ENCODE measurements at regions not wholly inside any gene's neighbourhood (a gene's known extent, or its start where the extent isn't known, plus 50 kb on each side); places are given as distances from the start of the nearest gene placed in this dataset.
A peak's percentile ranks its signal among the peaks of the same experiment; 100 is the strongest.

GRCh38 chr9:121572581-121572980, 72.9 kb upstream of the GGTA1 start:
- Histone ChIP-seq H3K4me3 (ENCODE audit: extremely low read depth, insufficient read depth, low read length, poor library complexity, severe bottlenecking) (no peak overlapping the region), H3K9me3 (ENCODE audit: control insufficient read depth, low read length) (no peaks in the 10 kb centered on the region), H3K36me3 (ENCODE audit: control insufficient read depth, insufficient read depth, low read length) (no peaks in the 10 kb centered on the region), H3K27ac (ENCODE audit: low read depth, low read length, severe bottlenecking) (no peak overlapping the region), H3K4me1 (ENCODE audit: control insufficient read depth, insufficient read depth, low read length, poor library complexity, severe bottlenecking) (peaks cover 44% of the 10 kb centered on the region)
- WGBS, 2 experiments (ENCODE audit: insufficient coverage in 2 of 2) = 86 to 90% methylated on average over 4 to 5 of the region's 7 CpGs

GRCh38 chr9:121573717-121574485, 74.3 kb upstream of the GGTA1 start:
- Histone ChIP-seq H3K27ac (ENCODE audit: low read depth, low read length, severe bottlenecking) (peak overlapping the region; percentile 10), H3K4me1 (ENCODE audit: control insufficient read depth, insufficient read depth, low read length, poor library complexity, severe bottlenecking) (peaks cover 35% of the 10 kb centered on the region), H3K9me3 (ENCODE audit: control insufficient read depth, low read length) (no peaks in the 10 kb centered on the region), H3K36me3 (ENCODE audit: control insufficient read depth, insufficient read depth, low read length) (no peaks in the 10 kb centered on the region), H3K4me3 (ENCODE audit: extremely low read depth, insufficient read depth, low read length, poor library complexity, severe bottlenecking) (no peak overlapping the region)
- WGBS, 2 experiments (ENCODE audit: insufficient coverage in 2 of 2) = 84 to 86% methylated on average over 8 to 9 of the region's 10 CpGs

GRCh38 chr9:121574774-121575519, 75.3 kb upstream of the GGTA1 start:
- H3K36me3 ChIP-seq (ENCODE audit: control insufficient read depth, insufficient read depth, low read length) = no peaks in the 10 kb centered on the region
- H3K9me3 ChIP-seq (ENCODE audit: control insufficient read depth, low read length) = no peaks in the 10 kb centered on the region
- H3K4me1 ChIP-seq (ENCODE audit: control insufficient read depth, insufficient read depth, low read length, poor library complexity, severe bottlenecking) = peaks cover 29% of the 10 kb centered on the region
- H3K27ac ChIP-seq (ENCODE audit: low read depth, low read length, severe bottlenecking) = peak overlapping the region; percentile 10
- WGBS, 2 experiments (ENCODE audit: insufficient coverage in 2 of 2) = 88 to 91% methylated on average over 14 to 16 of the region's 18 CpGs
- no peak overlapping the region for H3K4me3 ChIP-seq (ENCODE audit: extremely low read depth, insufficient read depth, low read length, poor library complexity, severe bottlenecking)

- H3K4me3 ChIP-seq (ENCODE audit: extremely low read depth, insufficient read depth, low read length, poor library complexity, severe bottlenecking) = no peak overlapping the region
- H3K36me3 ChIP-seq (ENCODE audit: control insufficient read depth, insufficient read depth, low read length) = no peaks in the 10 kb centered on the region
- H3K4me1 ChIP-seq (ENCODE audit: control insufficient read depth, insufficient read depth, low read length, poor library complexity, severe bottlenecking) = peaks cover 33% of the 10 kb centered on the region
- no peak overlapping the region for H3K27ac ChIP-seq (ENCODE audit: low read depth, low read length, severe bottlenecking)
- 77 to 85% methylated on average over 3 to 6 of the region's 7 CpGs for WGBS, 2 experiments (ENCODE audit: insufficient coverage in 2 of 2)
- no peaks in the 10 kb centered on the region for H3K9me3 ChIP-seq (ENCODE audit: control insufficient read depth, low read length)
These were observed 75.0 kb upstream of the DAB2IP start for GRCh38 chr9:121576281-121577075.

- Histone ChIP-seq H3K36me3 (ENCODE audit: control insufficient read depth, insufficient read depth, low read length) (no peaks in the 10 kb centered on the region), H3K27ac (ENCODE audit: low read depth, low read length, severe bottlenecking) (no peak overlapping the region), H3K9me3 (ENCODE audit: control insufficient read depth, low read length) (no peaks in the 10 kb centered on the region), H3K4me3 (ENCODE audit: extremely low read depth, insufficient read depth, low read length, poor library complexity, severe bottlenecking) (no peak overlapping the region), H3K4me1 (ENCODE audit: control insufficient read depth, insufficient read depth, low read length, poor library complexity, severe bottlenecking) (peaks cover 40% of the 10 kb centered on the region)
- 92 to 94% methylated on average over 17 of the region's 17 CpGs for WGBS, 2 experiments (ENCODE audit: insufficient coverage in 2 of 2)
These were observed 74.3 kb upstream of the DAB2IP start for GRCh38 chr9:121577166-121577565.

- Histone ChIP-seq H3K27ac (ENCODE audit: low read depth, low read length, severe bottlenecking) (no peak overlapping the region), H3K9me3 (ENCODE audit: control insufficient read depth, low read length) (no peaks in the 10 kb centered on the region), H3K4me3 (ENCODE audit: extremely low read depth, insufficient read depth, low read length, poor library complexity, severe bottlenecking) (no peak overlapping the region), H3K4me1 (ENCODE audit: control insufficient read depth, insufficient read depth, low read length, poor library complexity, severe bottlenecking) (peaks cover 44% of the 10 kb centered on the region), H3K36me3 (ENCODE audit: control insufficient read depth, insufficient read depth, low read length) (no peaks in the 10 kb centered on the region)
- WGBS, 2 experiments (ENCODE audit: insufficient coverage in 2 of 2) = 84 to 92% methylated on average over 6 to 7 of the region's 7 CpGs
These were observed 73.9 kb upstream of the DAB2IP start for GRCh38 chr9:121577572-121577971.

GRCh38 chr9:121581786-121582600, 69.4 kb upstream of the DAB2IP start:
- 52% methylated on average over 11 to 12 of the region's 19 CpGs for WGBS, 2 experiments (ENCODE audit: insufficient coverage in 2 of 2)
- Histone ChIP-seq H3K4me3 (ENCODE audit: extremely low read depth, insufficient read depth, low read length, poor library complexity, severe bottlenecking) (no peak overlapping the region), H3K27ac (ENCODE audit: low read depth, low read length, severe bottlenecking) (peak overlapping the region; percentile 57), H3K4me1 (ENCODE audit: control insufficient read depth, insufficient read depth, low read length, poor library complexity, severe bottlenecking) (peaks cover 27% of the 10 kb centered on the region), H3K36me3 (ENCODE audit: control insufficient read depth, insufficient read depth, low read length) (no peaks in the 10 kb centered on the region), H3K9me3 (ENCODE audit: control insufficient read depth, low read length) (no peaks in the 10 kb centered on the region)

- peaks cover 21% of the 10 kb centered on the region for H3K4me1 ChIP-seq (ENCODE audit: control insufficient read depth, insufficient read depth, low read length, poor library complexity, severe bottlenecking)
- no peaks in the 10 kb centered on the region for H3K36me3 ChIP-seq (ENCODE audit: control insufficient read depth, insufficient read depth, low read length)
- H3K4me3 ChIP-seq (ENCODE audit: extremely low read depth, insufficient read depth, low read length, poor library complexity, severe bottlenecking) = no peak overlapping the region
- no peaks in the 10 kb centered on the region for H3K9me3 ChIP-seq (ENCODE audit: control insufficient read depth, low read length)
- WGBS, 2 experiments (ENCODE audit: insufficient coverage in 2 of 2) = 52 to 58% methylated on average over 6 of the region's 7 CpGs
- H3K27ac ChIP-seq (ENCODE audit: low read depth, low read length, severe bottlenecking) = no peak overlapping the region
These were observed 68.8 kb upstream of the DAB2IP start for GRCh38 chr9:121582641-121583040.

- Histone ChIP-seq H3K36me3 (ENCODE audit: control insufficient read depth, insufficient read depth, low read length) (no peaks in the 10 kb centered on the region), H3K9me3 (ENCODE audit: control insufficient read depth, low read length) (no peaks in the 10 kb centered on the region), H3K27ac (ENCODE audit: low read depth, low read length, severe bottlenecking) (no peak overlapping the region), H3K4me1 (ENCODE audit: control insufficient read depth, insufficient read depth, low read length, poor library complexity, severe bottlenecking) (peaks cover 17% of the 10 kb centered on the region), H3K4me3 (ENCODE audit: extremely low read depth, insufficient read depth, low read length, poor library complexity, severe bottlenecking) (no peak overlapping the region)
- 97 to 98% methylated on average over 4 of the region's 4 CpGs for WGBS, 2 experiments (ENCODE audit: insufficient coverage in 2 of 2)
These were observed 67.0 kb upstream of the DAB2IP start for GRCh38 chr9:121584421-121584820.

GRCh38 chr9:121587863-121588262, 63.6 kb upstream of the DAB2IP start:
- no peak overlapping the region for H3K27ac ChIP-seq (ENCODE audit: low read depth, low read length, severe bottlenecking)
- H3K4me3 ChIP-seq (ENCODE audit: extremely low read depth, insufficient read depth, low read length, poor library complexity, severe bottlenecking) = no peak overlapping the region
- no peaks in the 10 kb centered on the region for H3K4me1 ChIP-seq (ENCODE audit: control insufficient read depth, insufficient read depth, low read length, poor library complexity, severe bottlenecking)
- 79 to 91% methylated on average over 4 of the region's 4 CpGs for WGBS, 2 experiments (ENCODE audit: insufficient coverage in 2 of 2)
- no peaks in the 10 kb centered on the region for H3K36me3 ChIP-seq (ENCODE audit: control insufficient read depth, insufficient read depth, low read length)
- no peaks in the 10 kb centered on the region for H3K9me3 ChIP-seq (ENCODE audit: control insufficient read depth, low read length)
